Esophagus muscularis mucosa (tissue), 4 donors: ENCODE measurements at regions not wholly inside any gene's neighbourhood (a gene's known extent, or its start where the extent isn't known, plus 50 kb on each side); places are given as distances from the start of the nearest gene placed in this dataset.

Experiments used
- DNase-seq: peaks from one replicate; pipeline ENCODE4 v3.0.0-alpha.2; 2017; ENCODE audit errors: extremely low spot score
- H3K27ac ChIP-seq, 4 donors: fragments of 200-600 bp; sonication (generic); replicated peaks in 1 of 4; 1 replicate in 3 of 4; 2 replicates in 1 of 4; pipeline ENCODE4 v1.5.1; 2016 to 2019; ENCODE audit warnings: mild to moderate bottlenecking in 1 of 4
- H3K27me3 ChIP-seq, 4 donors: fragments of 200-600 bp; sonication (generic); one replicate each; pipeline versions ENCODE4 v1.5.1 to v1.6.0; 2016 to 2019
- H3K36me3 ChIP-seq, 4 donors: fragments of 200-600 bp; sonication (generic); one replicate each; pipeline ENCODE4 v1.5.1; 2016 to 2019
- H3K4me1 ChIP-seq, 4 donors: fragments of 200-600 bp; sonication (generic); one replicate each; pipeline ENCODE4 v1.5.1; 2016 to 2019
- H3K4me3 ChIP-seq, 4 donors: fragments of 200-600 bp; sonication (generic); 1 replicate in 2 of 4; 2 replicates in 2 of 4; pipeline ENCODE4 v1.5.1; 2016 to 2019; ENCODE audit warnings: mild to moderate bottlenecking in 4 of 4, moderate library complexity in 1 of 4
- H3K9me3 ChIP-seq, 4 donors: fragments of 200-600 bp; sonication (generic); 1 replicate in 3 of 4; 2 replicates in 1 of 4; pipeline ENCODE4 v1.5.1; 2016 to 2019
- CTCF ChIP-seq, 3 experiments: fragments of 200-600 bp in 2 of 3; fragments of 450-650 bp in 1 of 3; sonication (generic) in 2 of 3; IDR thresholded peaks; one replicate each; pipeline ENCODE4 v1.5.1; 2017 to 2019; ENCODE audit warnings: antibody characterized with exemption in 3 of 3, mild to moderate bottlenecking in 2 of 3, moderate library complexity in 1 of 3
- EP300 ChIP-seq: sonication (generic); formaldehyde crosslinking; IDR thresholded peaks from one replicate; pipeline ENCODE4 v1.6.1; 2017; ENCODE audit warnings: antibody characterized with exemption
- POLR2A ChIP-seq: fragments of 450-650 bp; IDR thresholded peaks from one replicate; pipeline ENCODE4 v1.6.1; 2017; ENCODE audit warnings: antibody characterized with exemption, moderate library complexity, mild to moderate bottlenecking, low read depth
- POLR2AphosphoS5 ChIP-seq, 2 donors: sonication (generic); formaldehyde crosslinking; IDR thresholded peaks; one replicate each; pipeline ENCODE4 v1.6.1; 2017; ENCODE audit warnings: antibody characterized with exemption in 2 of 2
- WGBS: methylation state at CpG from one replicate; pipeline ENCODE4 v1.1.5; 2018; 5-methylcytosine and 5-hydroxymethylcytosine counted together
- intact Hi-C: fragments of 100-400 bp; cut with DNase I; formaldehyde crosslinking; loops from one replicate; pipeline ENCODE4 v1.15.1; 2023

- no peaks in the 10 kb centered on the region for H3K27me3 ChIP-seq
- TF ChIP-seq CTCF (IDR thresholded peaks at IDR 0.05) (no peak), EP300 (no peak), POLR2AphosphoS5 (IDR thresholded peaks at IDR 0.05) (no peak), POLR2A (no peak)
- WGBS: 84% methylated on average over 1 of the region's 1 CpG
- no peak overlapping the region for H3K27ac ChIP-seq
- H3K36me3 ChIP-seq: no peaks in the 10 kb centered on the region
- no peak for DNase-seq
- peaks cover 0 to 49% (median 27%) of the 10 kb centered on the region in 4 donors for H3K4me1 ChIP-seq
- intact Hi-C loops: no loop called here
- H3K4me3 ChIP-seq: no peak overlapping the region
- H3K9me3 ChIP-seq: no peaks in the 10 kb centered on the region
These were observed 136.1 kb upstream of the SGO1 start for GRCh38 chr3:20322085-20322484.

- Histone ChIP-seq H3K9me3 (no peaks in the 10 kb centered on the region), H3K27ac (no peak overlapping the region), H3K4me1 (peaks cover 0 to 55% (median 31%) of the 10 kb centered on the region in 4 donors), H3K36me3 (no peaks in the 10 kb centered on the region), H3K4me3 (no peak overlapping the region), H3K27me3 (no peaks in the 10 kb centered on the region)
- TF ChIP-seq POLR2AphosphoS5 (IDR thresholded peaks at IDR 0.05): no peak
- TF ChIP-seq EP300: no peak
- no peak for TF ChIP-seq POLR2A
- no peak for TF ChIP-seq CTCF (IDR thresholded peaks at IDR 0.05)
- intact Hi-C loops: no loop called here
- WGBS: 95% methylated on average over 8 of the region's 8 CpGs
- DNase-seq: no peak
These were observed 135.5 kb upstream of the SGO1 start for GRCh38 chr3:20321391-20322047.

- H3K4me1 ChIP-seq: peaks cover 0 to 65% (median 38%) of the 10 kb centered on the region in 4 donors
- intact Hi-C loops: no loop called here
- no peaks in the 10 kb centered on the region for H3K36me3 ChIP-seq
- H3K9me3 ChIP-seq: no peaks in the 10 kb centered on the region
- peak overlapping the region; percentile 7 to 73 (median 46) for H3K27ac ChIP-seq
- TF ChIP-seq POLR2AphosphoS5 (IDR thresholded peaks at IDR 0.05): no peak
- TF ChIP-seq POLR2A: no peak
- TF ChIP-seq CTCF (IDR thresholded peaks at IDR 0.05): no peak
- TF ChIP-seq EP300: no peak
- no peak for DNase-seq
- WGBS: 42% methylated on average over 3 of the region's 3 CpGs
- no peak overlapping the region for H3K4me3 ChIP-seq
- no peaks in the 10 kb centered on the region for H3K27me3 ChIP-seq
These were observed 134.5 kb upstream of the SGO1 start for GRCh38 chr3:20320489-20320888.

- DNase-seq: no peak
- TF ChIP-seq CTCF (IDR thresholded peaks at IDR 0.05) (no peak), POLR2AphosphoS5 (IDR thresholded peaks at IDR 0.05) (no peak)
- Histone ChIP-seq H3K36me3 (no peaks in the 10 kb centered on the region), H3K4me3 (no peak overlapping the region), H3K4me1 (peaks cover 0 to 58% (median 38%) of the 10 kb centered on the region in 4 donors), H3K9me3 (no peaks in the 10 kb centered on the region), H3K27ac (peak overlapping the region; percentile 12 to 73 (median 46)), H3K27me3 (no peaks in the 10 kb centered on the region)
- intact Hi-C loops: no loop called here
These were observed 133.5 kb upstream of the SGO1 start for GRCh38 chr3:20319551-20319950.

- TF ChIP-seq CTCF (IDR thresholded peaks at IDR 0.05): no peak
- TF ChIP-seq POLR2AphosphoS5 (IDR thresholded peaks at IDR 0.05): no peak
- no peak for DNase-seq
- Histone ChIP-seq H3K27ac (peak overlapping the region in 1 of 4 donors; percentile 69), H3K36me3 (no peaks in the 10 kb centered on the region), H3K27me3 (no peaks in the 10 kb centered on the region), H3K4me3 (no peak overlapping the region), H3K4me1 (peaks cover 0 to 55% (median 38%) of the 10 kb centered on the region in 4 donors), H3K9me3 (no peaks in the 10 kb centered on the region)
- intact Hi-C loops: no loop called here
- WGBS: 84% methylated on average over 3 of the region's 3 CpGs
These were observed 131.6 kb upstream of the SGO1 start for GRCh38 chr3:20317616-20318015.
